ENCODE measurements at regions not wholly inside any gene's neighbourhood (a gene's known extent, or its start where the extent isn't known, plus 50 kb on each side); places are given as distances from the start of the nearest gene placed in this dataset.

DNA sequence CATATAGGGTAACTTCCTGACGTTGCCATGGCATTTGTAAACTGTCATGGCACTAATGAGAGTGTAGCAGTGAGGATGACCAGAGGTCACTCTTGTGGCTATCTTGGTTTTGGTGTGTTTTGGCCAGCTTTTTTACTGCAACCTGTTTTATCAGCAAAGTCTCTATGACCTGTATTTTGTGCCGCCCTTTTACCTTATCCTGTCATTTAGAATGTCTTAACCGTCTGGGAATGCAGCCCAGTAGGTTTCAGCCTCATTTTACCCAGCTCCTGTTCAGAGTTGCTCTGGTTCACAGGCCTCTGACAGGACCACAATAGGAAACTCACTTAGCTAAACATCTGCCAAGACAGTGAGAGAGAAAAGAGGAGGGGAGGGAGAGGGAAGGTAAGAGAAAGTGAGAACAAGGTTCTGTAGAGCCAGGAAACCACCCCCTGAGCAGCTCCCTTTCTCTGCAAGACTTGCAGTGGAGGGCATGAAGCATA lies 64.8 kb upstream of the PLEKHG3 start:
- H3K27me3 ChIP-seq = no peaks in the 10 kb centered on the region
- H3K27ac ChIP-seq = no peak overlapping the region
- H3K9me3 ChIP-seq = no peaks in the 10 kb centered on the region
- DNase-seq = no peak
- TF ChIP-seq, protein P1, sequence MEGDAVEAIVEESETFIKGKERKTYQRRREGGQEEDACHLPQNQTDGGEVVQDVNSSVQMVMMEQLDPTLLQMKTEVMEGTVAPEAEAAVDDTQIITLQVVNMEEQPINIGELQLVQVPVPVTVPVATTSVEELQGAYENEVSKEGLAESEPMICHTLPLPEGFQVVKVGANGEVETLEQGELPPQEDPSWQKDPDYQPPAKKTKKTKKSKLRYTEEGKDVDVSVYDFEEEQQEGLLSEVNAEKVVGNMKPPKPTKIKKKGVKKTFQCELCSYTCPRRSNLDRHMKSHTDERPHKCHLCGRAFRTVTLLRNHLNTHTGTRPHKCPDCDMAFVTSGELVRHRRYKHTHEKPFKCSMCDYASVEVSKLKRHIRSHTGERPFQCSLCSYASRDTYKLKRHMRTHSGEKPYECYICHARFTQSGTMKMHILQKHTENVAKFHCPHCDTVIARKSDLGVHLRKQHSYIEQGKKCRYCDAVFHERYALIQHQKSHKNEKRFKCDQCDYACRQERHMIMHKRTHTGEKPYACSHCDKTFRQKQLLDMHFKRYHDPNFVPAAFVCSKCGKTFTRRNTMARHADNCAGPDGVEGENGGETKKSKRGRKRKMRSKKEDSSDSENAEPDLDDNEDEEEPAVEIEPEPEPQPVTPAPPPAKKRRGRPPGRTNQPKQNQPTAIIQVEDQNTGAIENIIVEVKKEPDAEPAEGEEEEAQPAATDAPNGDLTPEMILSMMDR (IDR thresholded peaks at IDR 0.05) = no peak
- no peaks in the 10 kb centered on the region for H3K36me3 ChIP-seq
- H3K4me1 ChIP-seq = peaks cover 0 to 5% (median 2%) of the 10 kb centered on the region in 4 donors
- intact Hi-C loops (cut with DNase I; ENCODE audit: low total_unique reads) = no loop called here
- no peak overlapping the region for H3K4me3 ChIP-seq

DNA sequence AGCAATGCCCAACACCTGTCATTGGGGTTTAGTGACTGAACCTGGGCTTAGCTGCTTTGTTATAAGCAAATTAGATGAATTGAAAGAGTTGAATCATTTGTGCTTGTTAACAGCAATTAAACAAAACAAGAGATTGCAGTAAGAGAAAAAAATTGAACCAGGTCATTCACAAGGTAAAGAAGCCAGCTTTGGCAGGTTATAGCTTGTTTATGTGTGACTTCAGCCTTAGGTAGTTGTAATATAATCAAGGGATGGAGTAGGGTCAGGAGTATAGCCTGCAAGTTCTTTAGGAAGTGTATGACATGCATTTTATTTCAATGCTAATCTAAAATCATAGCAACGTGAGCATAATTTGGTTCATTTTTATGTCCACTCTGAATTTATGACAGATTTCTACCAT lies 63.4 kb upstream of the PLEKHG3 start:
- no peak for DNase-seq
- Histone ChIP-seq H3K9me3 (no peaks in the 10 kb centered on the region), H3K36me3 (no peaks in the 10 kb centered on the region), H3K27me3 (no peaks in the 10 kb centered on the region), H3K27ac (no peak overlapping the region), H3K4me3 (no peak overlapping the region), H3K4me1 (peaks cover 0 to 16% (median 7%) of the 10 kb centered on the region in 4 donors)
- intact Hi-C loops (cut with DNase I; ENCODE audit: low total_unique reads) = no loop called here
- TF ChIP-seq, protein P1 (IDR thresholded peaks at IDR 0.05) = no peak

GRCh38 chr14:64641760-64642159 lies 62.5 kb upstream of the PLEKHG3 start:
- TF ChIP-seq, protein P1 (IDR thresholded peaks at IDR 0.05) = no peak
- H3K4me3 ChIP-seq = no peak overlapping the region
- no peaks in the 10 kb centered on the region for H3K27me3 ChIP-seq
- intact Hi-C loops (cut with DNase I; ENCODE audit: low total_unique reads) = no loop called here
- H3K36me3 ChIP-seq = no peaks in the 10 kb centered on the region
- no peak for DNase-seq
- H3K9me3 ChIP-seq = no peaks in the 10 kb centered on the region
- no peak overlapping the region for H3K27ac ChIP-seq
- H3K4me1 ChIP-seq = peaks cover 0 to 16% (median 6%) of the 10 kb centered on the region in 4 donors

DNA sequence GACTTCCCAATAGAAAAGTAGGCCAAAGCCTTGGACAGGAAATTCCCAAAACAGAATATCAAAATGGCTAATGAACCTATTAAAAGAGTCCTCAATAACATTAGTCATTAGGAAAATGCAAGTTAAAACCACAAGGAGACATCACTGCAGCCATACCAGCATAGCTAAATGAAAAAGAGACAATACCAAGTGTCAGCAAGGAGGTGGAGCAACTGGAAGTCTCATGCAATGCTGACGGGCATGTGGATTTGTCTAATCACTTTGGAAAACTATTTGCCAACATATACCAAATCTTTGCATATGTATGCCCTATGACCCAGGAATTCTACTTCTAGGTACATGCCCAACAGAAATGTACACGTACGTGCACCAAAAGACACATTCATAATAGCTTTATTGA lies 60.5 kb upstream of the PLEKHG3 start:
- intact Hi-C loops (cut with DNase I; ENCODE audit: low total_unique reads) = no loop called here
- TF ChIP-seq, protein P1 (IDR thresholded peaks at IDR 0.05) = no peak
- DNase-seq = no peak
- no peaks in the 10 kb centered on the region for H3K9me3 ChIP-seq
- no peaks in the 10 kb centered on the region for H3K36me3 ChIP-seq
- H3K27me3 ChIP-seq = no peaks in the 10 kb centered on the region
- H3K4me1 ChIP-seq = peaks cover 0 to 14% (median 6%) of the 10 kb centered on the region in 4 donors
- H3K27ac ChIP-seq = no peak overlapping the region
- H3K4me3 ChIP-seq = no peak overlapping the region

DNA sequence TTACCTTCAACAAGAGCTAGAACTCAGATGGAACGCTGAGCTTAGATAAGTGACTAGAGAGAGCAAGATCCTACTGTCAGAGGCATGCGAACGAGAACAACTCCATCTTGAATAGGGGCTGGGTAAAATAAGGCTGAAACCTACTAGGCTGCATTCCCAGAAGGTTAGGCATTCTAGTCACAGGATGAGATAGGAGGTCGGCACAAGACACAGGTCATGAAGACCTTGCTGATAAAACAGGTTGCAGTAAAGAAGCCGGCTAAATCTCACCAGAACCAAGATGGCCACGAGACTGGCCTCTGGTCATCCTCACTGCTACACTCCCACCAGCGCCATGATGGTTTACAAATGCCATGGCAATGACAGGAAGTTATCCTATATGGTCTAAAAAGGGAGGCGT lies 59.6 kb upstream of the PLEKHG3 start:
- Histone ChIP-seq H3K4me1 (peaks cover 0 to 14% (median 6%) of the 10 kb centered on the region in 4 donors), H3K27me3 (no peaks in the 10 kb centered on the region), H3K9me3 (no peaks in the 10 kb centered on the region), H3K27ac (peak overlapping the region; percentile 16 to 49), H3K4me3 (no peak overlapping the region), H3K36me3 (no peaks in the 10 kb centered on the region)
- intact Hi-C loops (cut with DNase I; ENCODE audit: low total_unique reads) = no loop called here
- DNase-seq = no peak
- TF ChIP-seq, protein P1 (IDR thresholded peaks at IDR 0.05) = no peak
